ENCODE measurements at regions not wholly inside any gene's neighbourhood (a gene's known extent, or its start where the extent isn't known, plus 50 kb on each side); places are given as distances from the start of the nearest gene placed in this dataset.
A peak's percentile ranks its signal among the peaks of the same experiment; 100 is the strongest.

GRCh38 chr1:38305666-38306065 is 259.1 kb upstream of the POU3F1 start:
- 88% methylated on average over 1 of the region's 1 CpG for WGBS
- Histone ChIP-seq H3K27ac (replicated peaks in 1 of 4) (no peak overlapping the region), H3K27me3 (peaks cover 0 to 24% (median 2%) of the 10 kb centered on the region in 4 donors), H3K4me3 (no peak overlapping the region), H3K9me3 (no peaks in the 10 kb centered on the region), H3K4me1 (no peaks in the 10 kb centered on the region), H3K36me3 (no peaks in the 10 kb centered on the region)
- TF ChIP-seq POLR2A (IDR thresholded peaks at IDR 0.05; ENCODE audit: low read depth) (no peak), POLR2AphosphoS5 (IDR thresholded peaks at IDR 0.05) (no peak), EP300 (IDR thresholded peaks at IDR 0.05) (no peak), CTCF (IDR thresholded peaks at IDR 0.05) (no peak)
- intact Hi-C loops (cut with DNase I) = no loop called here
- peak; percentile 50 for DNase-seq (ENCODE audit: extremely low spot score)

GRCh38 chr1:38303843-38304242 is 257.2 kb upstream of the POU3F1 start:
- Histone ChIP-seq H3K9me3 (no peaks in the 10 kb centered on the region), H3K36me3 (no peaks in the 10 kb centered on the region), H3K4me1 (no peaks in the 10 kb centered on the region), H3K27ac (replicated peaks in 1 of 4) (no peak overlapping the region), H3K27me3 (peaks cover 0 to 23% (median 2%) of the 10 kb centered on the region in 4 donors), H3K4me3 (no peak overlapping the region)
- intact Hi-C loops (cut with DNase I) = no loop called here
- 92% methylated on average over 1 of the region's 1 CpG for WGBS
- TF ChIP-seq CTCF (IDR thresholded peaks at IDR 0.05) = no peak
- DNase-seq (ENCODE audit: extremely low spot score) = no peak

GRCh38 chr1:38301040-38301439 is 254.4 kb upstream of the POU3F1 start:
- no peaks in the 10 kb centered on the region for H3K4me1 ChIP-seq
- H3K27ac ChIP-seq (replicated peaks in 1 of 4) = no peak overlapping the region
- no peaks in the 10 kb centered on the region for H3K36me3 ChIP-seq
- peaks cover 0 to 45% (median 2%) of the 10 kb centered on the region in 4 donors for H3K27me3 ChIP-seq
- 70% methylated on average over 7 of the region's 7 CpGs for WGBS
- intact Hi-C loops (cut with DNase I) = no loop called here
- no peak for DNase-seq (ENCODE audit: extremely low spot score)
- TF ChIP-seq POLR2A (IDR thresholded peaks at IDR 0.05; ENCODE audit: low read depth) (no peak), POLR2AphosphoS5 (IDR thresholded peaks at IDR 0.05) (no peak), EP300 (IDR thresholded peaks at IDR 0.05) (no peak), CTCF (IDR thresholded peaks at IDR 0.05) (no peak)
- H3K9me3 ChIP-seq = peaks cover 0 to 4% (median 0%) of the 10 kb centered on the region in 4 donors
- no peak overlapping the region for H3K4me3 ChIP-seq

GRCh38 chr1:38300616-38301015 is 254.0 kb upstream of the POU3F1 start:
- DNase-seq (ENCODE audit: extremely low spot score) = peak; percentile 72
- H3K4me1 ChIP-seq = no peaks in the 10 kb centered on the region
- peaks cover 0 to 45% (median 2%) of the 10 kb centered on the region in 4 donors for H3K27me3 ChIP-seq
- WGBS = 66% methylated on average over 3 of the region's 3 CpGs
- H3K36me3 ChIP-seq = no peaks in the 10 kb centered on the region
- H3K4me3 ChIP-seq = no peak overlapping the region
- TF ChIP-seq EP300 (IDR thresholded peaks at IDR 0.05) (no peak), POLR2A (IDR thresholded peaks at IDR 0.05; ENCODE audit: low read depth) (no peak), POLR2AphosphoS5 (IDR thresholded peaks at IDR 0.05) (no peak), CTCF (IDR thresholded peaks at IDR 0.05) (no peak)
- no peak overlapping the region for H3K27ac ChIP-seq (replicated peaks in 1 of 4)
- intact Hi-C loops (cut with DNase I) = no loop called here
- peaks cover 0 to 4% (median 0%) of the 10 kb centered on the region in 4 donors for H3K9me3 ChIP-seq

GRCh38 chr1:38297842-38298241 is 251.2 kb upstream of the POU3F1 start:
- Histone ChIP-seq H3K4me1 (no peaks in the 10 kb centered on the region), H3K27ac (replicated peaks in 1 of 4) (no peak overlapping the region), H3K9me3 (peaks cover 0 to 4% (median 0%) of the 10 kb centered on the region in 4 donors), H3K36me3 (no peaks in the 10 kb centered on the region), H3K4me3 (no peak overlapping the region), H3K27me3 (peaks cover 0 to 68% (median 0%) of the 10 kb centered on the region in 4 donors)
- DNase-seq (ENCODE audit: extremely low spot score) = peak; percentile 77
- no peak for TF ChIP-seq CTCF (IDR thresholded peaks at IDR 0.05)
- no peak for TF ChIP-seq EP300 (IDR thresholded peaks at IDR 0.05)
- TF ChIP-seq POLR2AphosphoS5 (IDR thresholded peaks at IDR 0.05) = no peak
- TF ChIP-seq POLR2A (IDR thresholded peaks at IDR 0.05; ENCODE audit: low read depth) = no peak
- WGBS = 66% methylated on average over 5 of the region's 5 CpGs
- intact Hi-C loops (cut with DNase I) = no loop called here
